ENCODE measurements at regions not wholly inside any gene's neighbourhood (a gene's known extent, or its start where the extent isn't known, plus 50 kb on each side); places are given as distances from the start of the nearest gene placed in this dataset.

DNA sequence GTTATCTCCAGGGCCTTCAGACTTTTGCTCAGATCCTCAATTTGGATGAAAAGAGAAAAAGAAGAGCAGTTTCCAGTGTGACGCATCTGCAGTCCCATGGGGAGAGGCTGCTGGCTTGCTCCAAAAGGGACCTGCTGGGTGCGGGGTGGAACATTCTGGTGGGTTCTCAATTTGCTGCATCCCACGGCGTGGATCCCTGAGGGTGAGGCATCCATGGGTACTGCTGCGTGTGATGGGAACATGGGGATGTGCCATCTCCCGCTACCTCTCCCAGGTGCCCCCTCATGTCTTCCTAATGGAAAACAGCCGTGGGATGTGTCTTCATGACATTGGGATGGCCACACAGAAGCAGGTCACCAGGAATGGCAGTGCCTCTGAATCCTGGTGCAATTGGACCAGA, 221.3 kb upstream of the AJAP1 start:
- no peak overlapping the region for H3K4me3 ChIP-seq (replicated peaks; ENCODE audit: low read depth, low read length)
- TF ChIP-seq, protein P1, sequence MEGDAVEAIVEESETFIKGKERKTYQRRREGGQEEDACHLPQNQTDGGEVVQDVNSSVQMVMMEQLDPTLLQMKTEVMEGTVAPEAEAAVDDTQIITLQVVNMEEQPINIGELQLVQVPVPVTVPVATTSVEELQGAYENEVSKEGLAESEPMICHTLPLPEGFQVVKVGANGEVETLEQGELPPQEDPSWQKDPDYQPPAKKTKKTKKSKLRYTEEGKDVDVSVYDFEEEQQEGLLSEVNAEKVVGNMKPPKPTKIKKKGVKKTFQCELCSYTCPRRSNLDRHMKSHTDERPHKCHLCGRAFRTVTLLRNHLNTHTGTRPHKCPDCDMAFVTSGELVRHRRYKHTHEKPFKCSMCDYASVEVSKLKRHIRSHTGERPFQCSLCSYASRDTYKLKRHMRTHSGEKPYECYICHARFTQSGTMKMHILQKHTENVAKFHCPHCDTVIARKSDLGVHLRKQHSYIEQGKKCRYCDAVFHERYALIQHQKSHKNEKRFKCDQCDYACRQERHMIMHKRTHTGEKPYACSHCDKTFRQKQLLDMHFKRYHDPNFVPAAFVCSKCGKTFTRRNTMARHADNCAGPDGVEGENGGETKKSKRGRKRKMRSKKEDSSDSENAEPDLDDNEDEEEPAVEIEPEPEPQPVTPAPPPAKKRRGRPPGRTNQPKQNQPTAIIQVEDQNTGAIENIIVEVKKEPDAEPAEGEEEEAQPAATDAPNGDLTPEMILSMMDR (IDR thresholded peaks at IDR 0.05; ENCODE audit: low read depth, low read length, missing control alignments) = no peak
- DNase-seq (ENCODE audit: extremely low read depth, low read depth) = no peak

DNA sequence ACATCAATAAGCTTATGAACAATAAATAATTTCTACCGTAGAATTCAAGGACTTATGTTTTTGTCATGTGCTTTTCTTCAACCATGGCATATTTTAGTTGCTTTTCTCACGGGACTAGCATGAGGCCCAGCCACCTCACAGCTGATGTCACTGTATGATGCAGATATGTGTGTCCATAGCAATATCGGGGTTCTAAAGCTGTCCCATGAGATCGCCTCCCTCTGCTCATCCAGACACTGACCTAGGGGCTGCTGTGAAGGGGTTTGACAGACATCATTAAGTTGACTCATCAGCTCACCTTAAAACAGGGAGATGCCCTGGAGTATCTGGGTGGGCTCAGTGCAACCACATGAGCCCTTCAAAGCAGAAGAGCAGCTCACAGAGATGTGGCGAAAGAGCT, 210.3 kb upstream of the AJAP1 start:
- H3K4me3 ChIP-seq (replicated peaks; ENCODE audit: low read depth, low read length) = no peak overlapping the region
- TF ChIP-seq, protein P1 (IDR thresholded peaks at IDR 0.05; ENCODE audit: low read depth, low read length, missing control alignments) = no peak
- no peak for DNase-seq (ENCODE audit: extremely low read depth, low read depth)

DNA sequence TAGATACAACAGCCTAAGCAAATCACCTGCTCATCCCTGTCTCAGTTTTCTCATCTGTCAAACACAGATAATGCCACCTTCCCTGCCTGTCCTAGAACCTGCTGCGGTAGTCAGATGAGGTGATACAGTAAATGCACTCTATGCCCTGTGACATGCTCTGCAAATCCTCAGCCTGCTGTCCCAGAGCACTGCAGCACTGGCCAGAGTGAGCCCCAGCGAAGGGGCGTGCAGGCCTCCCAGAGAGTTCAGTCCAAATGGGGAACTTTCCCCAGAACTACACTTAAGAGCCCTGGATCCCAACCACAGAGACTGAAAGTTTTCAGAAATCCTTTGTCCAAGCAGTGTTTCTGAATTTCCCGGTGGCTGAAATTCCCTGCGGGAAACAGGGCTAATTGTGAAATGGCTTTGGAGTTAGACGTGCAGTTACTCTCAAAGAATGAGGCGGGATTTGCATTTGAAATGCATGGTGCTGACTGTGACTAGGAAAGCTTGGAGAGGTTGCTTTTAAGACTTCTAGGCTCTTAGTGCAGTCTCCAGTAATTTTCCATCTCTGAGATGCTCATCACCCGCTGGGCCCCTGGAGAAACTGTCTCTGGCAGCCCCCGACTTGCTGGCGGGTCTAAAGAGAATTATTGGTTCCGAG, 206.5 kb upstream of the AJAP1 start:
- TF ChIP-seq, protein P1 (IDR thresholded peaks at IDR 0.05; ENCODE audit: low read depth, low read length, missing control alignments) = no peak
- no peak overlapping the region for H3K4me3 ChIP-seq (replicated peaks; ENCODE audit: low read depth, low read length)
- DNase-seq (ENCODE audit: extremely low read depth, low read depth) = no peak

DNA sequence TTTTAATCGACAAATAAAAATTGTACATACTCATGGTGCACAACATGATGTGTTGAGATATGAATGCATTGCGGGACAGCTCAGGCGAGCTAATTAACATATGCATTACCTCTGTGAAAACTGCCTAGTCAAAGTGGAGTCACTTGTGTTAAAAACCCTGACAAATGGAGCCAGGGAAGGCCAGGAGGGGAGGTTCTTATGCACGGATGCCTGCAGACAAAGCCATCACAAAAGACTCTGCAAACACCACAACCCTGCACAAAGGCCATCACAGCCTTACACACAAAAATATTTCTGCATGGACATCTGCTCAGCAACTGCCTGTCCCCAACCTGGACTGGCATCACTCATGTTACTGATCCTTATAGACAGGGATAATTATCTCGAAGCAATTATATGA, 204.4 kb upstream of the AJAP1 start:
- no peak for DNase-seq (ENCODE audit: extremely low read depth, low read depth)
- no peak overlapping the region for H3K4me3 ChIP-seq (replicated peaks; ENCODE audit: low read depth, low read length)
- TF ChIP-seq, protein P1 (IDR thresholded peaks at IDR 0.05; ENCODE audit: low read depth, low read length, missing control alignments) = no peak

DNA sequence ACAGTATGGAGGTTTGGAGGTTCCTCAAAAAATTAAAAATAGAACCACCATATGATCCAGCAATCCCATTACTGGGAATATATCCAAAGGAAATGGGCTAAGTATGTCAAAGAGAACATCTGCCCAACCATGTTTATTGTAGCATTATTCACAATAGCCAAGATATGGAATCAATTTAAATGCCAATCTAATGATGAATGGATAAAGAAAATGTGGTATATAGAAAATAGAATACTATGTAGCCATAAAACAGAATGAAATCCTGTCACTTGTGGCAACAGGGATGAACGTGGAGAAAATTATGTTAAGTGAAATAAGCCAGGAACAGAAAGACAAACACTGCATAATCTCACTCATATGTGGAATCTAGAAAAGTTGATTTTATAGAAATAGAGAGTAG, 201.7 kb upstream of the AJAP1 start:
- H3K4me3 ChIP-seq (replicated peaks; ENCODE audit: low read depth, low read length) = no peak overlapping the region
- TF ChIP-seq, protein P1 (IDR thresholded peaks at IDR 0.05; ENCODE audit: low read depth, low read length, missing control alignments) = no peak
- no peak for DNase-seq (ENCODE audit: extremely low read depth, low read depth)

DNA sequence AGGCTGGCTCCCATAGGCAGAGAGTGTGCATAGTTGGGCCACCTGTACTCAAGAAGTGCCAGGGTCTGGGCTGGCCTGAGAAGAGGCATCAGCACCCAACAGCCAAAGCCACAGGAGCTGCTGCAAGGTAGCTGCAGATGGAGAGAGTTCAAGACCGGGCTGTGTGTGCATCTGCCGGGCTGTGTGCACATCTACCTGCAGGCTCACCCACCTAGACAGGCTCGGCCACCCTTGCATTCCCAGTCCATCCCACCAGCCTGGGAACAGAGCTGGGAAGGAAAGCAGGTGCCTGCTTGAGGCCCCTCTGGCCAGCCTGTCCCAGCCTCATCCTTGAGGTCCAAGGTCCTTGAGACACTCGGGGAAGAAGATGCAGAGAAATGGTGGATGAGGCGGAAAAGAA, 194.4 kb upstream of the AJAP1 start:
- H3K4me3 ChIP-seq (replicated peaks; ENCODE audit: low read depth, low read length) = no peak overlapping the region
- no peak for DNase-seq (ENCODE audit: extremely low read depth, low read depth)
- TF ChIP-seq, protein P1 (IDR thresholded peaks at IDR 0.05; ENCODE audit: low read depth, low read length, missing control alignments) = no peak

DNA sequence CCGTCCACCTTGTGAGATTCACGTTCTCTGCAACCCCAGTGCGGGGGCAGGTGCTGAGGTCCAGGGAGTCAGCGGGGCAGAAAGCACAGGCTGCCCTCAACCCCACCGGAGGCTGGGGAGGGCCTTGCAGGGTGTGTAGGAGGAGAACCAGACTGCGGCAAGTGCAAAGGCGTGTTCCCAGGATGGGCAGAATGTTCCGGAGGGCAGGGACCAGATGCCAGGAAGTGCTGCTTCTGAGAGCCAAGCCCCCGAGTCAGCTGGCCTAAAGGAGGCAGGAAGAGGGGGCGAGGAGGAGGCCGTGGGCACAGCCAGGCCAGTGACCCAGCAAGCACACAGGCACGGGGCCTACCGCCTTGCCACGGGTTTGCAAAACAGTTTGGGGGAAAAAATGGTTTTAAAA, 193.8 kb upstream of the AJAP1 start:
- no peak for DNase-seq (ENCODE audit: extremely low read depth, low read depth)
- TF ChIP-seq, protein P1 (IDR thresholded peaks at IDR 0.05; ENCODE audit: low read depth, low read length, missing control alignments) = no peak

More for the DNA sequence above, 193.8 kb upstream of the AJAP1 start:
- no peak overlapping the region for H3K4me3 ChIP-seq (replicated peaks; ENCODE audit: low read depth, low read length)

All from HFF-Myc (cell line).